Immature natural killer cell (primary cell): ENCODE measurements at regions not wholly inside any gene's neighbourhood (a gene's known extent, or its start where the extent isn't known, plus 50 kb on each side); places are given as distances from the start of the nearest gene placed in this dataset.
"Not testable (repeated sequence)": the region's sequence is repeated elsewhere in the genome, so short reads cannot be mapped to it uniquely, and the experiment has no call there.

Experiments used
- DNase-seq, 3 donors: peaks; one replicate each; pipeline ENCODE4 v3.0.0; 2022; ENCODE audit warnings: mixed read lengths in 1 of 3
- H3K27ac Mint-ChIP-seq, 6 donors: one replicate each; pipeline ENCODE4 v1.8.0; 2020; ENCODE audit warnings: mixed read lengths in 6 of 6, mild to moderate bottlenecking in 5 of 6, inconsistent platforms in 4 of 6, moderate library complexity in 3 of 6
- H3K27me3 Mint-ChIP-seq, 3 donors: one replicate each; pipeline ENCODE4 v1.8.0; 2020 to 2021; ENCODE audit warnings: low read depth in 3 of 3, mild to moderate bottlenecking in 3 of 3, mixed read lengths in 3 of 3, moderate library complexity in 3 of 3, inconsistent platforms in 1 of 3
- H3K36me3 Mint-ChIP-seq, 3 donors: one replicate each; pipeline ENCODE4 v1.8.0; 2020; ENCODE audit warnings: mixed read lengths in 3 of 3, inconsistent platforms in 2 of 3, mild to moderate bottlenecking in 2 of 3
- H3K4me1 Mint-ChIP-seq, 2 donors: one replicate each; pipeline ENCODE4 v1.8.0; 2020; ENCODE audit warnings: inconsistent platforms in 2 of 2, mild to moderate bottlenecking in 2 of 2, mixed read lengths in 2 of 2, moderate library complexity in 1 of 2
- H3K4me3 Mint-ChIP-seq, 5 donors: one replicate each; pipeline ENCODE4 v1.8.0; 2020; ENCODE audit warnings: mild to moderate bottlenecking in 5 of 5, mixed read lengths in 5 of 5, inconsistent platforms in 3 of 5, moderate library complexity in 3 of 5
- H3K9me3 Mint-ChIP-seq, 6 donors: one replicate each; pipeline ENCODE4 v1.8.0; 2020; ENCODE audit warnings: mild to moderate bottlenecking in 6 of 6, mixed read lengths in 6 of 6, inconsistent platforms in 4 of 6, moderate library complexity in 3 of 6

GRCh38 chr4:8952791-8953190, 81.2 kb upstream of the HMX1 start:
- H3K4me3 Mint-ChIP-seq, DNase-seq, H3K27ac Mint-ChIP-seq, H3K27me3 Mint-ChIP-seq, H3K36me3 Mint-ChIP-seq, H3K4me1 Mint-ChIP-seq, H3K9me3 Mint-ChIP-seq: not testable (repeated sequence)

- H3K9me3 Mint-ChIP-seq, H3K4me3 Mint-ChIP-seq, DNase-seq: not testable (repeated sequence)
These were observed 80.5 kb upstream of the HMX1 start for GRCh38 chr4:8952109-8952508.

GRCh38 chr4:8945506-8945905, 73.9 kb upstream of the HMX1 start:
- not testable (repeated sequence) for H3K27me3 Mint-ChIP-seq, H3K9me3 Mint-ChIP-seq, H3K4me1 Mint-ChIP-seq, DNase-seq, H3K4me3 Mint-ChIP-seq, H3K27ac Mint-ChIP-seq, H3K36me3 Mint-ChIP-seq

More at GRCh38 chr4:8952109-8952508, 80.5 kb upstream of the HMX1 start:
- not testable (repeated sequence) for H3K4me1 Mint-ChIP-seq, H3K27me3 Mint-ChIP-seq, H3K36me3 Mint-ChIP-seq, H3K27ac Mint-ChIP-seq

DNA sequence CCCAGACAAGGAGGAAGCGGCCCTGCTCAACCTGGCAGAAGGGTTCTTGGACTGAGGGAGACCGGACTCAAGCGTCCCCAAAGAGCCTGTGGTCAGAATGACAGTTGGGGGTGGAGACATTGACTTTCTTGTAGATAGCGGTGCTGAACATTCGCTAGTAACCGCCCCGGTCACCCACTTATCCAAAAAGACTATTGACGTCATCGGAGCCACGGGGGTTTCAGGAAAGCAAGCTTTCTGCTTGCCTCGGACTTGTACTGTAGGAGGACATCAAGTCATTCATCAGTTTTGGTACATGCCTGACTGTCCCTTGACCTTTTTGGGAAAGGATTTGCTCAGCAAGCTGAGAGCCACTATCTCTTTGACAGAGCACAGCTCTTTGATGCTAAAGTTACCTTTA, 71.7 kb upstream of the HMX1 start:
- not testable (repeated sequence) for H3K4me3 Mint-ChIP-seq, DNase-seq, H3K4me1 Mint-ChIP-seq, H3K9me3 Mint-ChIP-seq, H3K27me3 Mint-ChIP-seq, H3K36me3 Mint-ChIP-seq, H3K27ac Mint-ChIP-seq

GRCh38 chr4:8942088-8942487, 70.4 kb upstream of the HMX1 start:
- DNase-seq, H3K9me3 Mint-ChIP-seq, H3K4me3 Mint-ChIP-seq, H3K27ac Mint-ChIP-seq, H3K27me3 Mint-ChIP-seq, H3K4me1 Mint-ChIP-seq, H3K36me3 Mint-ChIP-seq: not testable (repeated sequence)

GRCh38 chr4:8941492-8941805, 69.8 kb upstream of the HMX1 start:
- H3K4me1 Mint-ChIP-seq, H3K27me3 Mint-ChIP-seq, DNase-seq, H3K4me3 Mint-ChIP-seq, H3K27ac Mint-ChIP-seq, H3K36me3 Mint-ChIP-seq, H3K9me3 Mint-ChIP-seq: not testable (repeated sequence)

GRCh38 chr4:8940792-8941491, 69.3 kb upstream of the HMX1 start:
- H3K27ac Mint-ChIP-seq = no peak overlapping the region
- no peaks in the 10 kb centered on the region for H3K9me3 Mint-ChIP-seq
- DNase-seq = no peak
- H3K27me3 Mint-ChIP-seq = peaks cover 0 to 4% (median 0%) of the 10 kb centered on the region in 3 donors
- H3K4me1 Mint-ChIP-seq = no peaks in the 10 kb centered on the region
- no peak overlapping the region for H3K4me3 Mint-ChIP-seq
- H3K36me3 Mint-ChIP-seq = no peaks in the 10 kb centered on the region

GRCh38 chr4:8939840-8940742, 68.5 kb upstream of the HMX1 start:
- H3K4me1 Mint-ChIP-seq = no peaks in the 10 kb centered on the region
- H3K4me3 Mint-ChIP-seq = no peak overlapping the region
- H3K9me3 Mint-ChIP-seq = no peaks in the 10 kb centered on the region
- H3K36me3 Mint-ChIP-seq = no peaks in the 10 kb centered on the region
- H3K27me3 Mint-ChIP-seq = peaks cover 0 to 4% (median 0%) of the 10 kb centered on the region in 3 donors
- no peak overlapping the region for H3K27ac Mint-ChIP-seq
- no peak for DNase-seq

DNA sequence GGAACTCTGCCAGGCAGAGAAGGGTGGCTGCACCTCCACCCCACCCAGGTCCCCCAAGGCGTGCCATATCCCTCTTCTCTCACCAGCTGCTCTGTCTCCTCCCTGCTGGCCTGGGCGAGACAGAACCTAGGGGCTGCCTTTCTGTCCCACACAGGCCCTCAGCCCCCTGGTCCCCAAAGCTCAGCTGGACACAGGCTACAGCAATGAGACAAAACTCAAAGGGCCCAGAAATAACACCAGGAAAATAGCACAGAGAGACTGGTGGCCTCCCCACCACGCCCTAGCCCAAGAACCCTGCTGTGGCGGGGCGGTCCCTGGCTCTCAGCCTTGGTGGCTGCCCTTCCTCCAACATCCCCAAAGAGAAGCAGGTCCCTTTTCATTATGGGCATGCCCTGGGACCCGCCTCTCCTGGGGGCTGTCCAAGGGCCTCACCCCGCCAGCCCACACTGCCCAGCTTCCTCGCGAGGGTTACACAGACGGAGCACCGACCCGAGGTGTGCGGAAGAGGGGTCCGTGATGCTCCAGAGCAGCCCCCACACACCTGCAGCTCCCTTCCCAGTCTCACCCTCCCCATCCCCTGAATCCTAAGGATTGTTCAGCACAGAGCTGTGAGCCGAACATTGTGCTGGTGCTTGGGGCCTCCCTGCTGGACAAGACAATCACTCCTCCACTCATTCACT, 67.7 kb upstream of the HMX1 start:
- Mint-ChIP-seq H3K27ac (no peak overlapping the region), H3K4me3 (no peak overlapping the region), H3K9me3 (peaks cover 0 to 3% (median 0%) of the 10 kb centered on the region in 6 donors), H3K36me3 (no peaks in the 10 kb centered on the region), H3K4me1 (no peaks in the 10 kb centered on the region), H3K27me3 (peaks cover 0 to 6% (median 3%) of the 10 kb centered on the region in 3 donors)
- DNase-seq = no peak

GRCh38 chr4:8938623-8939022, 67.0 kb upstream of the HMX1 start:
- peaks cover 0 to 6% (median 3%) of the 10 kb centered on the region in 3 donors for H3K27me3 Mint-ChIP-seq
- no peak overlapping the region for H3K27ac Mint-ChIP-seq
- H3K4me3 Mint-ChIP-seq = no peak overlapping the region
- no peaks in the 10 kb centered on the region for H3K36me3 Mint-ChIP-seq
- DNase-seq = no peak
- peaks cover 0 to 3% (median 0%) of the 10 kb centered on the region in 6 donors for H3K9me3 Mint-ChIP-seq
- H3K4me1 Mint-ChIP-seq = no peaks in the 10 kb centered on the region

GRCh38 chr4:8938137-8938536, 66.5 kb upstream of the HMX1 start:
- no peak for DNase-seq
- H3K4me3 Mint-ChIP-seq = no peak overlapping the region
- H3K36me3 Mint-ChIP-seq = no peaks in the 10 kb centered on the region
- no peak overlapping the region for H3K27ac Mint-ChIP-seq
- H3K27me3 Mint-ChIP-seq = peaks cover 0 to 6% (median 3%) of the 10 kb centered on the region in 3 donors
- H3K4me1 Mint-ChIP-seq = no peaks in the 10 kb centered on the region
- peaks cover 0 to 3% (median 0%) of the 10 kb centered on the region in 6 donors for H3K9me3 Mint-ChIP-seq

GRCh38 chr4:8932884-8933283, 61.2 kb upstream of the HMX1 start:
- Mint-ChIP-seq H3K4me1 (no peaks in the 10 kb centered on the region), H3K27me3 (peaks cover 0 to 5% (median 3%) of the 10 kb centered on the region in 3 donors), H3K9me3 (peaks cover 0 to 3% (median 0%) of the 10 kb centered on the region in 6 donors), H3K4me3 (no peak overlapping the region), H3K27ac (no peak overlapping the region), H3K36me3 (no peaks in the 10 kb centered on the region)
- DNase-seq = no peak

DNA sequence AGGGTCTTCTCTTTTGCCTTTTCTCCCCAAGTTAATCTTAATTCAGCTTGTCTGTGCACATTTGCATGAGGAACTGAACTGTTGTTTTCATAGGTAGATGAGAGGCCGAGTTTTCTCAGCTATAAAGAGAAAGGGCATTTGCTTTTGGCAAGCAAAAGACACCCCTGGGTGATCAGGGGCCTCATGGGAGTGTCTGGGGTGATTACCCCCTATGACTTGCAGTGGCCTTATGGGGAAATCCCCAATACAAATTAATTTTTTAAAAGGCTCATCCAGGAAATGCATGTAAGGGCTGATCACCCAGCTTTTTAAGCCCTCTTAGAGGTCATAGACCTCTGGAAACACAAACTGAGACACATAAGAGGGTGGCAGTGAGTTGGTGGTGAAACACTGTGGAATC, 56.4 kb upstream of the HMX1 start:
- H3K4me1 Mint-ChIP-seq = no peaks in the 10 kb centered on the region
- no peak overlapping the region for H3K27ac Mint-ChIP-seq
- H3K36me3 Mint-ChIP-seq = no peaks in the 10 kb centered on the region
- peaks cover 0 to 8% (median 5%) of the 10 kb centered on the region in 6 donors for H3K9me3 Mint-ChIP-seq
- peaks cover 2 to 7% (median 4%) of the 10 kb centered on the region in 3 donors for H3K27me3 Mint-ChIP-seq
- no peak overlapping the region for H3K4me3 Mint-ChIP-seq
- no peak for DNase-seq

GRCh38 chr4:8922481-8922880, 50.8 kb upstream of the HMX1 start:
- Mint-ChIP-seq H3K9me3 (peaks cover 0 to 10% (median 8%) of the 10 kb centered on the region in 6 donors), H3K27ac (no peak overlapping the region), H3K4me1 (no peaks in the 10 kb centered on the region), H3K27me3 (peaks cover 2 to 8% (median 6%) of the 10 kb centered on the region in 3 donors), H3K4me3 (no peak overlapping the region), H3K36me3 (no peaks in the 10 kb centered on the region)
- no peak for DNase-seq
